ENCODE measurements at regions not wholly inside any gene's neighbourhood (a gene's known extent, or its start where the extent isn't known, plus 50 kb on each side); places are given as distances from the start of the nearest gene placed in this dataset.

DNA sequence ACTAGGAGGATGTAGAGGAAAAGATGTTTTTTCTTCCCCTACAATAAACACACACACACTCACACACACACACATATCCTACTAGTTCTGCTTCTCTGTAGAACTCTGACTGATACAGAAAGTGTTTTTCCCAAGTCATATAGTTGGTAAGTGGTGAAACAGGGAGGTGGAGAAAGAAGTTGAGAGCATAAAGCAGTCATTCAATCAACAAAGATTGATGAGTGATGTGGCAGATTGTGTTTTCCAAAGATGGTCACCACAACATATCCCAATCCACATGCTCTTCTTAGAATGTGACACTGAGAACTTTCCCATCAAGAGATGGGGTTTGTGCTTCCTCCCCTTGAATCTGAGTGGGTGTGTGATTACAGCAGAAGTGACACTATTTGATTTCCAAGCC lies 123.4 kb upstream of the ATP6AP2 start:
- Histone ChIP-seq H3K4me3 (no peak overlapping the region), H3K9me3 (no peaks in the 10 kb centered on the region), H3K4me2 (no peak overlapping the region), H3K27ac (no peak overlapping the region), H3K4me1 (no peaks in the 10 kb centered on the region)
- POLR2A ChIA-PET = no interaction called here
- CTCF ChIA-PET = no interaction called here
- FAIRE-seq = no peak
- no peak for TF ChIP-seq CBX2 (IDR thresholded peaks at IDR 0.05; ENCODE audit: borderline replicate concordance, low read depth)
- no peak for TF ChIP-seq NR3C1 (IDR thresholded peaks at IDR 0.05)
- no peak for TF ChIP-seq ZFP36 (IDR thresholded peaks at IDR 0.05; ENCODE audit: borderline replicate concordance, partially characterized antibody)
- TF ChIP-seq HDAC2 (IDR thresholded peaks at IDR 0.05) = no peak
- TF ChIP-seq, protein P1, sequence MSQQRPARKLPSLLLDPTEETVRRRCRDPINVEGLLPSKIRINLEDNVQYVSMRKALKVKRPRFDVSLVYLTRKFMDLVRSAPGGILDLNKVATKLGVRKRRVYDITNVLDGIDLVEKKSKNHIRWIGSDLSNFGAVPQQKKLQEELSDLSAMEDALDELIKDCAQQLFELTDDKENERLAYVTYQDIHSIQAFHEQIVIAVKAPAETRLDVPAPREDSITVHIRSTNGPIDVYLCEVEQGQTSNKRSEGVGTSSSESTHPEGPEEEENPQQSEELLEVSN (IDR thresholded peaks at IDR 0.05; ENCODE audit: borderline replicate concordance, low read depth) = no peak
- ATAC-seq = no peak
- no peak for DNase-seq (ENCODE audit: low read depth in 1 of 2, low spot score in 1 of 2)

DNA sequence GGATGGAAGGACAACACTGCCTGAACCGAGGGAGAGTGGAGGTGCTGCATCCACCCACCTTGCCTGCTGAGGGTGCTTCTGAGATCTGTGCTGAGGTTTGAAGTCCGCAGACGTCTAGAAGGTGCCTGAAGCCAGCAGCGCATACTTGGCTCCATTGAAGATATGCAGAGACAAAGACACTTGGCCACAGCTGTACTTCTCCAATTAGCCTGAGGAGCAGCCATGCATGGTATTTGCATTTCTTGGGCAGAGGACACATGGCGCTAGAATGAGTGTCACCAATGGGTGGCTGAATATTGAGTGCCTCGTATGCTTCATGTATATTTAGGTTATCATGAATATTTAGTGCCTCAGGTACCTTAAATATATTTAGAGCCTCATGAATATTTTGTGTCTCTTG lies 128.7 kb upstream of the ATP6AP2 start:
- ChIA-PET POLR2A (no interaction called here), CTCF (interaction anchor here (1.6 kb wide), 1 partner anchor 11 kb away, joined by 3 read pairs; no protein-coding TSS in a partner anchor)
- WGBS (ENCODE audit: missing lambda C conversion rate) = 59% methylated on average over 6 of the region's 6 CpGs
- DNase-seq (ENCODE audit: low read depth in 1 of 2, low spot score in 1 of 2) (no peak), ATAC-seq (no peak), FAIRE-seq (peak; percentile 86)
- H3K4me3 ChIP-seq = no peak overlapping the region
- TF ChIP-seq JUNB (IDR thresholded peaks at IDR 0.05) (no peak), RNF2 (IDR thresholded peaks at IDR 0.05; ENCODE audit: borderline replicate concordance, low read depth) (no peak), KDM1A (IDR thresholded peaks at IDR 0.05; ENCODE audit: low read depth) (no peak), CHD4 (IDR thresholded peaks at IDR 0.05; ENCODE audit: borderline replicate concordance) (no peak), EHMT2 (IDR thresholded peaks at IDR 0.05; ENCODE audit: low read depth) (no peak)
- TF ChIP-seq, protein P2, sequence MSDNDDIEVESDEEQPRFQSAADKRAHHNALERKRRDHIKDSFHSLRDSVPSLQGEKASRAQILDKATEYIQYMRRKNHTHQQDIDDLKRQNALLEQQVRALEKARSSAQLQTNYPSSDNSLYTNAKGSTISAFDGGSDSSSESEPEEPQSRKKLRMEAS (IDR thresholded peaks at IDR 0.05) = no peak
- no peaks in the 10 kb centered on the region for H3K4me1 ChIP-seq
- H3K9me3 ChIP-seq = no peaks in the 10 kb centered on the region
- no peak overlapping the region for H3K27ac ChIP-seq
- no peak overlapping the region for H3K4me2 ChIP-seq

DNA sequence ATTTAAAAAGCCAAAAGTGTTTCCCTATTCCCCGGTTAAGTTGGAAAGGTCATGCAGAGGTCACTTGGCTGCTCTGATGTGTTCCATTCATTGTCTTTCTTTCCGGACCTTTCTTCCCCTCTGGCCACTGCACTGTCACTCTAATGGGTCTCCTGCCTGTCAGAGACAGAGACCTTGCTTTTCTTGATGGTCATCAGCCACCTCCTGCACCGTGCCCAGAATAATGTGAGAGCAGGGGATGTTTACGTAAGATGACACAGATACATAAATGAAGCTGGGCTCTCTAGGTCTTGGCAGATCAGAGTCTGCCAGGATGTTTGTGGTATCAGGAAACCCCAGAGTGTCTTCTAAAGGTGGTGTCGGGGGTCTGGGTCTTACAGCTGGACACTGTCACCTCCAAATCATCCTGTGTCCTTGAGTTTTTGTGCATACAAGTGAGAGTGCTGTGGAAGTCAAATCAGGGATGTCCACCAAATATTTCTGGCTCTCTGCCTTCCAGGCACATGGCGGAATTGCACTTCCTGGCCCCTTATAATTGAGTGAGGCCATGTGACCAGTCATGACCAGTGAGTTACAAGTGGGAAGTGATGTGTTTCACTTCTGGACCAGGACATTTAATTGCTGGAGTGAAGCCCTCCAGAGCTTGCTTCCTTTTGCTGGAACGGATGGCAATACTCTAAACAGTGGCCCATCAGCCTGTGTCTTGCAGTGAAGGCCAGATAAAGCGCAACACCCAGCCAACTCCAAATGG lies 130.6 kb upstream of the ATP6AP2 start:
- ATAC-seq (no peak), DNase-seq (ENCODE audit: low read depth in 1 of 2, low spot score in 1 of 2) (no peak), FAIRE-seq (no peak)
- Histone ChIP-seq H3K27ac (no peak overlapping the region), H3K4me3 (no peak overlapping the region), H3K9me3 (no peaks in the 10 kb centered on the region), H3K4me2 (no peak overlapping the region), H3K4me1 (no peaks in the 10 kb centered on the region)
- TF ChIP-seq EP300 (IDR thresholded peaks at IDR 0.05) = no peak
- TF ChIP-seq, protein P1 (IDR thresholded peaks at IDR 0.05; ENCODE audit: borderline replicate concordance, low read depth) = no peak
- TF ChIP-seq, protein P3, sequence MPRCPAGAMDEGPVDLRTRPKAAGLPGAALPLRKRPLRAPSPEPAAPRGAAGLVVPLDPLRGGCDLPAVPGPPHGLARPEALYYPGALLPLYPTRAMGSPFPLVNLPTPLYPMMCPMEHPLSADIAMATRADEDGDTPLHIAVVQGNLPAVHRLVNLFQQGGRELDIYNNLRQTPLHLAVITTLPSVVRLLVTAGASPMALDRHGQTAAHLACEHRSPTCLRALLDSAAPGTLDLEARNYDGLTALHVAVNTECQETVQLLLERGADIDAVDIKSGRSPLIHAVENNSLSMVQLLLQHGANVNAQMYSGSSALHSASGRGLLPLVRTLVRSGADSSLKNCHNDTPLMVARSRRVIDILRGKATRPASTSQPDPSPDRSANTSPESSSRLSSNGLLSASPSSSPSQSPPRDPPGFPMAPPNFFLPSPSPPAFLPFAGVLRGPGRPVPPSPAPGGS (IDR thresholded peaks at IDR 0.05) = no peak
- no peak for TF ChIP-seq POLR2AphosphoS2 (conservative IDR thresholded peaks at IDR 0.05; ENCODE audit: low read length)
- no peak for TF ChIP-seq ZFP36 (IDR thresholded peaks at IDR 0.05; ENCODE audit: borderline replicate concordance, partially characterized antibody)
- no peak for TF ChIP-seq EHMT2 (IDR thresholded peaks at IDR 0.05; ENCODE audit: low read depth)
- no peak for TF ChIP-seq PHF8 (IDR thresholded peaks at IDR 0.05; ENCODE audit: borderline replicate concordance, low read depth)
- no peak for TF ChIP-seq SMC3 (IDR thresholded peaks at IDR 0.05)
- no peak for TF ChIP-seq ESRRA (IDR thresholded peaks at IDR 0.05; ENCODE audit: borderline replicate concordance, low read length)
- TF ChIP-seq KDM5A (IDR thresholded peaks at IDR 0.05) = no peak
- no peak for TF ChIP-seq CBX2 (IDR thresholded peaks at IDR 0.05; ENCODE audit: borderline replicate concordance, low read depth)
- ChIA-PET POLR2A (no interaction called here), CTCF (interaction anchor here (1.3 to 2.2 kb wide), 2 partner anchors 21 to 62 kb away, joined by 3 to 8 read pairs; no protein-coding TSS in a partner anchor)
- WGBS (ENCODE audit: missing lambda C conversion rate) = 59% methylated on average over 7 of the region's 8 CpGs
